ENCODE measurements at regions not wholly inside any gene's neighbourhood (a gene's known extent, or its start where the extent isn't known, plus 50 kb on each side); places are given as distances from the start of the nearest gene placed in this dataset.

GRCh38 chr2:144333143-144333555 is 186.8 kb downstream of the ZEB2 start:
- ATAC-seq: no peak
- intact Hi-C loops (cut with micrococcal nuclease): loop anchor here (10.0 kb wide), 1 partner anchor 192 kb away; the partner anchor contains the start of gene ZEB2
- DNase-seq: no peak

GRCh38 chr2:144332356-144333142 is 187.4 kb downstream of the ZEB2 start:
- DNase-seq (peak; percentile 93), ATAC-seq (peak; percentile 94)
- intact Hi-C loops (cut with micrococcal nuclease): loop anchor here (10.0 kb wide), 1 partner anchor 192 kb away; the partner anchor contains the start of gene ZEB2

DNA sequence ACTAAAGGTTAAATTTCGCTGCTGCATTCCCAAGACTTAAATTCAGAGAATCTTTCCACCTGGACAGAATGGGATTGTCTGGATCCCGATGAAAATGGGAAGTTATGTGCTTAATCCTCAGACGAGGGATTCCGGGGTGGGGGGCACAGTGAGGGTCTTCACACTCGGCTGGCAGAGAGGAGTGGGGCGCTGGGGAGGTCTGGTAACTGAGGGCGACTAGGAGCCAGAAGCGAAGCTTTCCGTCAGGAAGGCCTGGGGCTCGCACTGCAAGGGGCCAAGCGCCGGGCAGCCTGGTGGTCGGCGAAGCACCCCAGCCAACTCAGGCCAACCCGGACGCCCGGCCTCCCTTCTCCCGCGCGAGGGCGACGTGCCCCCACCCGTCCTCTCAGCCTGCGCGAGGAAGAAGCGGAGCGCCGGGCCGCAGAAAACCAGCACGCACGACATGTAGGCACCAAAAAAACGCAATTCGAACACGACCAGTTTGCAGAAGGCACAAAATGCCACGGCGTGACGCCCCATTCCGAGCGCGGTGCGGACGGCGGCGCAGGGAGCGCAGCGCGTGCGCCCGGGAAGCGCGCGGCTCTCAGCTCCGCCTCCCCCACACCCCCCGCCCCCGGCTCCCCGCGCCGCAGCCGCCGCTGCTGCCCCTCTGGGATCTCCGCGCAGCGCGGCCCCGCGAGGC is 188.1 kb downstream of the ZEB2 start:
- intact Hi-C loops (cut with micrococcal nuclease): loop anchor here (10.0 kb wide), 1 partner anchor 193 kb away; the partner anchor contains the start of gene ZEB2
- ATAC-seq (peak; percentile 92), DNase-seq (no peak)

DNA sequence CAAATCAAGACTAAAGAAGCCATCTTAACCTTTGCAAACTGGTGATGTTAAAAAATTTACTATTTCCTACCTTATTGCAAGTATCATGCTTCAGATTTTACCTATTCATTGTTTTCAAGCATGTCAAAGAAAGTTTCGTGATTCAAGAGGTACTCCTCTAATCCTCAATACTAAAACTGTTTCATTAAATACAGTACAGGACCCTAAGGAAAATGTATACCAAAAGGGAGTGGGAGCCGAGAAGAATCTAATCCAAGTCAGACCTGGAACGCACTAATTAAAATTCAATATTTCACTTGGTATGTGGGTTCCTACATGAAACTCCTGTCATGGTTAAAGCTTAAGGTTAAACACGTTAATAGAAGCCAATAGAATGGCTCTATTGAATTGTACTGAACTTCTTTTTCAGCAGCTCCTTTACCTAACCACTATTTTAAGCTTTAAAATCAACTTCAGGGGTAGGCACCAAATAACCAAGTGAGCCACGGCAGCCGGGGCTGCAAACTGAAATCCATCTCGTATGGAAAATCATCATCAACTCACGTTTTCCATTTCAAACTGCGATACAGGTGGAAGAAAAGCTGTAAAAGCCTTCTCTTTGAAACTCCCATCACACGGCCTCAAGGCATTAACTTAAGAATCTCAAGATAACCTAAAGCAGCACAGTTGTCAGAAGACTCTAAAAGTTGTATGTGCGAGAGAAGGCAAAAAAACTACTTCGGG is 188.8 kb downstream of the ZEB2 start:
- DNase-seq (no peak), ATAC-seq (no peak)
- intact Hi-C loops (cut with micrococcal nuclease): loop anchor here (10.0 kb wide), 1 partner anchor 194 kb away; the partner anchor contains the start of gene ZEB2

GRCh38 chr2:144329472-144329871 is 190.4 kb downstream of the ZEB2 start:
- no peak for DNase-seq
- ATAC-seq: no peak
- intact Hi-C loops (cut with micrococcal nuclease): no loop called here

- intact Hi-C loops (cut with micrococcal nuclease): no loop called here
These were observed 191.0 kb downstream of the ZEB2 start for GRCh38 chr2:144328938-144329337.

GRCh38 chr2:144326825-144327224 is 193.1 kb downstream of the ZEB2 start:
- DNase-seq (no peak), ATAC-seq (no peak)
- intact Hi-C loops (cut with micrococcal nuclease): no loop called here

More at GRCh38 chr2:144328938-144329337, 191.0 kb downstream of the ZEB2 start:
- DNase-seq (no peak), ATAC-seq (no peak)

GRCh38 chr2:144325086-144325485 is 194.8 kb downstream of the ZEB2 start:
- ATAC-seq (peak; percentile 41), DNase-seq (no peak)
- intact Hi-C loops (cut with micrococcal nuclease): no loop called here

DNA sequence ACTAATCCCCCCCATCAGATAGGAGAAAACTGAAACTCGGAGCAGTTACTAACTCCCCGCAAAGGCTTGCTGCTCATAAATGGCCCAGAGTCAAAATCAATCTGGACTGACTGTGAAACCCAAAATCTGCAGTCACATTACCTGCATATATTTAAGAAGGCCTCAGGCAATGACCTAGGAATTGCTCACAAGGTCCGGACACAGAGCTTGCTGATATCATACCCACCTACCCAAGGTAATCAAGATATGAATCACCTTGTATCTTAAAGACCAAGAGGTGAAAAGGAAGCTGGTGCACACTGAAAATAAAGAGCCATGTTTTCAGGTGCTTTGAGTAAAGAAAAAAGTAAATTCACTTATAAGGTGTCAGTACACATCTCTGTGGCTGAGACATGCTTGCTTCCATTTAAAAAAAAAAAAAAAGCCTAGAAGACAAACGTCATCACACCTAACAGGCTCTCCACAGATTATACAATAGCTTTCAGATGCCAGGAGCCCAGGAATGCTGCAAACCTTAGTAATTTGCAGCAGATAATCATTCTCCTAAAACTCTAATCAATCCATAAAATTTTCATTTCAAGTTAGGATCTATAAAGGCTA is 195.4 kb downstream of the ZEB2 start:
- DNase-seq (no peak), ATAC-seq (peak; percentile 28)
- intact Hi-C loops (cut with micrococcal nuclease): no loop called here

DNA sequence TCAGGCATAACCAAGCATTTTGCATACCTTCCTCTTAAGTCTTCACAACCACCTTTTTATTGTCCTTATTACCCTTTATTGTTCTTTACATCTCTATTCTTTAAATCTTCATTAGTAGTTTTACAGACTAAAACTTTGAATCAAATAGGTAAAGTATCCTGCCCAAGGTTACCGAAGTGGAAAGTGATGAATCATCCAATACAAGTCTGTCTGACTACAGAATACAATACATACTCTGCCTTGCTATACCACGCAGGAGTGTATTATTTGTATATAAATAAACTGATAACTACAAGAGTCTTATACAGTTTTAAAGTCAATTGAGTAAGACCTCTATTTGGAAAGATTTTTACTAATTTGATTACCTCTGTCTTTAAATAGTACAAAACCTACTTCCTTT is 196.0 kb downstream of the ZEB2 start:
- ATAC-seq (no peak), DNase-seq (no peak)
- intact Hi-C loops (cut with micrococcal nuclease): no loop called here

GRCh38 chr2:144322379-144322778 is 197.5 kb downstream of the ZEB2 start:
- DNase-seq (no peak), ATAC-seq (no peak)
- intact Hi-C loops (cut with micrococcal nuclease): no loop called here

GRCh38 chr2:144320491-144320890 is 199.4 kb downstream of the ZEB2 start:
- ATAC-seq (no peak), DNase-seq (no peak)
- intact Hi-C loops (cut with micrococcal nuclease): no loop called here

DNA sequence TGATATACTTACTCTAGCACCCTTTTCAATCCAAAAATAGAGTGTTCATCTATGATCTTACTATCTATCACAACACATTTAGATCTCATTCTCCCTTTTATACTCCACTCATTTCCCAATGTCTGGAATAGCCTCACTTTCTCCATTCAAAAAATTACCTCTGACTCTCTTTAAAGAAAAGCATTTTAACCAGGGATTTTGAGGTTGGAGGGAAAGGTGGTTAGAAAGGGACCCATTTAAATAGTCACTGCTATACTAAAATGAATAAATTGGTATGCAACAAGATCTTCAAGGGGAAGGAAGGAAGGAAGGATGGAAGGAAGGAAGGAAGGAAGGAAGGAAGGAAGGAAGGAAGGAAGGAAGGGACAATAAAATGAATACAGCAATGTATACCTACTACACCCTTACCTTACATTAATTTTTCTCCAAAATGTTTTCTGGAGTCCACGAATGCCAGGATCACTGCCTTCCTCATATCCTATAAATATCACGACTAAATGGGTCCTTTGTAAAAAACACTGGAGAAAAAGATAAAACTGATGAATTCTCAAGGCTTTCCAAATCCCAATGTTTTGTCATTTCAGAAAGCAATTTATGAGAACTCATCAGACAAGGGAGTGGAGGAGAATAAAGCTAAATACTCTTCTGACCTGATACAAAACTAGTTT is 202.7 kb downstream of the ZEB2 start:
- no peak for ATAC-seq
- intact Hi-C loops (cut with micrococcal nuclease): no loop called here

GRCh38 chr2:144310889-144311608 is 208.9 kb downstream of the ZEB2 start:
- intact Hi-C loops (cut with micrococcal nuclease): no loop called here
- no peak for DNase-seq
- ATAC-seq: no peak

More for the DNA sequence above, 202.7 kb downstream of the ZEB2 start:
- DNase-seq: no peak

GRCh38 chr2:144310484-144310883 is 209.4 kb downstream of the ZEB2 start:
- DNase-seq (no peak), ATAC-seq (no peak)
- intact Hi-C loops (cut with micrococcal nuclease): no loop called here

GRCh38 chr2:144307711-144308110 is 212.2 kb downstream of the ZEB2 start:
- intact Hi-C loops (cut with micrococcal nuclease): no loop called here
- ATAC-seq (no peak), DNase-seq (no peak)

GRCh38 chr2:144304202-144304601 is 215.7 kb downstream of the ZEB2 start:
- no peak for ATAC-seq
- intact Hi-C loops (cut with micrococcal nuclease): no loop called here
- DNase-seq: no peak

- ATAC-seq (no peak), DNase-seq (no peak)
- intact Hi-C loops (cut with micrococcal nuclease): no loop called here
These were observed 219.3 kb downstream of the ZEB2 start for GRCh38 chr2:144300632-144301031.
